ENCODE measurements at regions not wholly inside any gene's neighbourhood (a gene's known extent, or its start where the extent isn't known, plus 50 kb on each side); places are given as distances from the start of the nearest gene placed in this dataset.

- no peak for TF ChIP-seq CTCF (conservative IDR thresholded peaks at IDR 0.05; ENCODE audit: low read depth)
- ChIA-PET POLR2A (ENCODE audit: low non-redundant PET) (no interaction called here), CTCF (no interaction called here)
- H3K27ac ChIP-seq, result no peak overlapping the region
- no peak for DNase-seq (ENCODE audit: low spot score)
Observed at GRCh38 chr5:74945561-74946165, 79.5 kb upstream of the FAM169A start.

GRCh38 chr5:74943905-74944304 is 77.7 kb upstream of the FAM169A start:
- H3K27ac ChIP-seq, result no peak overlapping the region
- DNase-seq (ENCODE audit: low spot score), result no peak
- TF ChIP-seq CTCF (conservative IDR thresholded peaks at IDR 0.05; ENCODE audit: low read depth), result peak; percentile 60
- POLR2A ChIA-PET (ENCODE audit: low non-redundant PET), result no interaction called here
- CTCF ChIA-PET, result interaction anchor here (0.6 to 1.2 kb wide), 2 partner anchors 109 to 1380 kb away, joined by 3 read pairs; partner anchors contain the start of gene GCNT4

- DNase-seq (ENCODE audit: low spot score), result no peak
- CTCF ChIA-PET, result interaction anchor here (0.5 kb wide), 1 partner anchor 890 kb away, joined by 3 read pairs; no protein-coding TSS in a partner anchor
- TF ChIP-seq CTCF (conservative IDR thresholded peaks at IDR 0.05; ENCODE audit: low read depth), result no peak
- POLR2A ChIA-PET (ENCODE audit: low non-redundant PET), result no interaction called here
- H3K27ac ChIP-seq, result no peak overlapping the region
Observed at GRCh38 chr5:74942622-74943286, 76.6 kb upstream of the FAM169A start.

- no peak for DNase-seq (ENCODE audit: low spot score)
- H3K27ac ChIP-seq, result no peak overlapping the region
- POLR2A ChIA-PET (ENCODE audit: low non-redundant PET), result no interaction called here
- TF ChIP-seq CTCF (conservative IDR thresholded peaks at IDR 0.05; ENCODE audit: low read depth), result no peak
- CTCF ChIA-PET, result no interaction called here
Observed at GRCh38 chr5:74940782-74941353, 74.7 kb upstream of the FAM169A start.

GRCh38 chr5:74938250-74938933 is 72.2 kb upstream of the FAM169A start:
- H3K27ac ChIP-seq, result no peak overlapping the region
- ChIA-PET POLR2A (ENCODE audit: low non-redundant PET) (no interaction called here), CTCF (interaction anchor here (0.6 kb wide), 1 partner anchor 100 kb away, joined by 4 read pairs; no protein-coding TSS in a partner anchor)
- no peak for DNase-seq (ENCODE audit: low spot score)
- TF ChIP-seq CTCF (conservative IDR thresholded peaks at IDR 0.05; ENCODE audit: low read depth), result no peak

- CTCF ChIA-PET, result interaction anchor here (1.2 kb wide), 1 partner anchor 11 kb away, joined by 3 read pairs; no protein-coding TSS in a partner anchor
- TF ChIP-seq CTCF (conservative IDR thresholded peaks at IDR 0.05; ENCODE audit: low read depth), result no peak
- DNase-seq (ENCODE audit: low spot score), result no peak
- POLR2A ChIA-PET (ENCODE audit: low non-redundant PET), result no interaction called here
- H3K27ac ChIP-seq, result no peak overlapping the region
Observed at GRCh38 chr5:74935752-74936091, 69.5 kb upstream of the FAM169A start.

Data from RWPE1 (cell line).